GM19452 (cell line): ENCODE measurements at regions not wholly inside any gene's neighbourhood (a gene's known extent, or its start where the extent isn't known, plus 50 kb on each side); places are given as distances from the start of the nearest gene placed in this dataset.
"Not testable (repeated sequence)": the region's sequence is repeated elsewhere in the genome, so short reads cannot be mapped to it uniquely, and the experiment has no call there.

Source experiments
- ATAC-seq: cut with Tn5 transposase; IDR thresholded peaks from one replicate; pipeline ENCODE4 v1.9.1; 2021; ENCODE audit not compliant: unreplicated experiment

DNA sequence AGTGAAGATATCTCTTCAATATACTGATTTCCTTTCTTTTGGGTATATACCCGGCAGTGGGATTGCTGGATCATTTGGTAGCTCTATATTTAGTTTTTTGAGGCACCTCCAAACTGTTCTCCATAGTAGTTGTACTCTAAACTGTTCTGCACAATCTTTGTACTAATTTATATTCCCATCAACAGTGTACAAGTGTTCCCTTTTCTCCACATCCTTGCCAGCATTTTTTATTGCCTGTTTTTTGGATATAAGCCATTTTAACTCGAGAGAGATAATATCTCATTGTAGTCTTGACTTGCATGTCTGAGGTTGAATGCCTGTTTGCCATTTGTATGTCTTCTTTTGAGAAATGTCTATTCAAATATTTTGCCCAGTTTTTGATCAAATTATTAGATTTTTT lies 1859.4 kb upstream of the C9orf72 start:
- not testable (repeated sequence) for ATAC-seq

DNA sequence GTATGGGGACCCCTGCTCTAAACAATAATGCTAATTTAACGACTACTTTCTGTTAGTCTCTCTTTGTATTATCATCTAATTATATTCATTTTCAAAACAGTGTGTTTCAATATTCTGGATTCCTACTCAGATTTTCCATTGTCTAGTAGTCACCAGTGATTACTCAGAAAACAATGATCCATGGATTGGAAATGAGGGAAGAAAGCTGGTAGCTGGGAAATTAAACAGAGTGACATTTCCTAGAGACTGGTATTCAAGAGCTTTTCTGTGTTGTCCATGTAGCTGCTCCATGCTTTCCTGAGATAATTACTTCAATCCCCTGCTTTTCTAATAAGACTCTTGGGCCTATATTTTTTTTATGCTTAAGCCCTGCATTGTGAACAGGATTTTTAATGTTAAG lies 1862.1 kb upstream of the C9orf72 start:
- ATAC-seq: no peak

DNA sequence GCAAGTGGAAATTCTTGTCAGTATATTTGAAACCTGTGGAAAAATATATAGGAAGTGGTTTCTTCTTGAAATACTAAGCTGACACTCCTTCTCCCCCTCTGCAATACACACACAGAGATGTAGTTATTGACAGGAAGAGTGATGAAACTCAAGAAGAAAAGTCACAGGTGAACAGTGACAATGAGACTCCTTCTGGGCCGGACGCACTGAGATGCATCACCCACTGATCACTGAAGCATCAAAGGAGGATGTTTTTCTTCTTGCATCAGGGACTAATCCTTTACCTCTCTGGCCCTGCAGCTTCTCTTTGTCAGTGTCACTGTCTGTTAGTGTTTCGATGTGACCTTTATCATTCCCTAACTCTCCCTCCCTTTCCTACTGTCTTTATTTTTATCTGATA lies 1864.2 kb upstream of the C9orf72 start:
- no peak for ATAC-seq

DNA sequence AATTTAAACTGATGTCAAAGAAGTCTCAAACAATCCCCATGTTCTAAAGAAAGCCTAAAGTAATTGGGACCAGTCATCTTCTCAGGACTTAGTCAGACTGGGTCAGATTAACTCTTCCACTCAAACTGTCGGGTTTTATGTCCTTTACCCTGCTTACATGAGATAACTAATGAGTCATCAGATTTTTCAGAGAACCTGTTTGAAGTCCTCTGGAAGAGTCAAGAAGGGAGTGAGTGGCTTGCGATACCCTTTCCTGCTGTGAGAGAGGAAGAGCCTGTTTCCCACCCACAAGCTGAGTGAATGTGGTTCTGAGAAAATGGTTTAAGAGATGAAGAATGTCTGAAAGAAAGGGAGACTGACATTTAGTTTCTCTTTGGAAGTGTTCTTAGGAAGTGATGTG lies 1866.7 kb upstream of the C9orf72 start:
- ATAC-seq: no peak

DNA sequence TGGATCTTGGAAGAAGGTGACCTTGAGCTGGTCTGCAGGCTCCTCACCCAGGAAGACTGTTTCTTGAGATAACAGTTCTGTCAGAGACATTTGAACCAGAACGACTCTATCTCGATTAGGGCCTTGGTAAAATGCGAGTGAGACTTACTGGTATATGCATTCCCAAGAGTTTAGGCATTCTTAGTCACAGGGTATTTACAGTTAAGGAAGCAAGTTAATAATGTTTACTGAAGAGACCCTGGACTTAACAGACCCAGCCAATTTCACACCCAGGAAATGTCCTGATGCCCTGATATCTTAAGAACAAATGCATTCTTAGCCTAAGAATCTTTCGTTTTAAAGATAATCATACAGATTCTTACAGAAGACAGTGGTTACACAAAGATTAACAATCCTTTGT lies 1867.2 kb upstream of the C9orf72 start:
- no peak for ATAC-seq

DNA sequence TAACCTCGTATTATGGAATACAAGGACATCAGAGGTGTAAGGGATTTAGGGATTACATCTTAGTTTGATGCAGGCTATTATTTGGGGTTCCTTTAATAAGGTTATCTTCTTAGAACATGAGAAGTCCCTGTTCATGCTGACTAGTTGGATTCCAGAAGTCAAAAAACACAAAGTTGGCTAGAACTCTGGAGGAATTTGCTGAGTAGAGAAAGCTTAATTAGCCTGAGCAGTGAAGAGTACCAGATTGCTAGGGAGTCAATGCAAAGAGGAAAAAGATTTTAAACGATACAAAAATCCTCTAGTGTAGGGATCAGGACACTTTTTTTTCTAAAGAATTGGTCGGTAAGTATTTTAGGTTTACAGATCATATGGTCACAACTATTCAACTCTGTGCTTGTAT lies 1872.5 kb upstream of the C9orf72 start:
- ATAC-seq: no peak

DNA sequence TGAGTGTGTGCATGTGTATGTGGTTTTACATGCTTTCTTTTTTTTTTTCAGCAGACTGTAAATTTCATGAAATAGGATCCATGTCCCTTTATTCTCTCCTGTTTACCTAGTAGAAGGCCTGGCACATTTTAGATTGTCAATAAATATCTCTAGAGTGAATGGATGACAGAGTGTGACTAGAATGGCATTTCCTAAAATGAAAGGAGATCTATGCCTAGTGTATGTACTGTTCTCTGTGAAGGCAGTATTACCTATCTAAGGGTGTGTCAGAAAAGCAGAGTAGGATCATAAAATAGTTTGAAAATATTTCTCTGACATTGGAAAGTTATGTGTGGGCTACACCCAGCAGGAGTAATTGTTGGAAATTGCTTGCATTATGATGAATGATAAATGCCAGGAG lies 1876.0 kb upstream of the C9orf72 start:
- ATAC-seq: no peak

DNA sequence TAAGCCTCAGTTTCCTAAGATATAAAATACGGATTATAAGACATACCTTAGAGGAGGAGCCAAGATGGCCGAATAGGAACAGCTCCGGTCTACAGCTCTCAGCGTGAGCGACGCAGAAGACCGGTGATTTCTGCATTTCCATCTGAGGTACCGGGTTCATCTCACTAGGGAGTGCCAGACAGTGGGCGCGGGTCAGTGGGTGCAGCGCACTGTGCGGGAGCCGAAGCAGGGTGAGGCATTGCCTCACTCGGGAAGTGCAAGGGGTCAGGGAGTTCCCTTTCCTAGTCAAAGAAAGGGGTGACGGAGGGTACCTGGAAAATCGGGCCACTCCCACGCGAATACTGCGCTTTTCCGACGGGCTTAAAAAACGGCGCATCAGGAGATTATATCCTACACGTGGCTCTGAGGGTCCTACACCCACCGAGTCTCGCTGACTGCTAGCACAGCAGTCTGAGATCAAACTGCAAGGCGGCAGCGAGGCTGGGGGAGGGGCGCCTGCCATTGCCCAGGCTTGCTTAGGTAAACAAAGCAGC lies 1877.1 kb upstream of the C9orf72 start:
- not testable (repeated sequence) for ATAC-seq

DNA sequence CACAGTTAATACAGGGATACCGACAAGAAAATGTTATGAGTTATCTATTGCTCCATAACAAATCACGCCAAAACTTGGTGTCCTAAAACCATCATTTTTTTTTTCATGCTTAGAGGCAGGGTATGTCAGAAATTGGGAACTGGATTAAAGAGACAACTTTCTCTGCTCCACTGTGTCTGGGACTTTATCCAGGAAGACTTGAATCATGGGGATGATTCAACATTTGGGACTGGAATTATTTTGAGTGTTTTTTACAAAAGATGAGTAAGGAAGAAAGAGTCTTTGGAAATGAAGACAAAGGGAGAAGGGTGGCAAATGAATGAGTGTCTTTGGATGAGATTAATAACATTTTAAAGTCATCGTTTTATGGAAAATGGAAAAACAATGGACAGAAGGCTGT lies 1883.7 kb upstream of the C9orf72 start:
- no peak for ATAC-seq

DNA sequence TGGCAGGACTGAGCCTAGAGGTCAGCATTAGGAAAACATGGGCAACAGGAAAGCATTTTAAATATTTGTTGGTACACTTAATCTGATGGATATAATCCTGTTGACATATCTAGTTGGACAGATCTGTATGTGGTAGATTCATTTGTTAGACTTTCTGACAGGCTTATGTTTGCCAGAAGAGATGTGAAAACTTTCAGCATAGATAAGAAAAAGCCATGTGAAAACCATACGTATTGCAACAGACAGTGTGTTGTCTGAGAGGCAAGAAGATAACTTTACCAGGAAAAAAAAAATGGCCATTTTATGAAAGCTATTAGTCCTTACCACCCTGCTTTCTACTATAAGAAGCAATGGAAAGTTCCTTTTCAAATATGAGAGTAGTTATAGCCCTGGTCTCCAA lies 1902.2 kb upstream of the C9orf72 start:
- ATAC-seq: no peak

DNA sequence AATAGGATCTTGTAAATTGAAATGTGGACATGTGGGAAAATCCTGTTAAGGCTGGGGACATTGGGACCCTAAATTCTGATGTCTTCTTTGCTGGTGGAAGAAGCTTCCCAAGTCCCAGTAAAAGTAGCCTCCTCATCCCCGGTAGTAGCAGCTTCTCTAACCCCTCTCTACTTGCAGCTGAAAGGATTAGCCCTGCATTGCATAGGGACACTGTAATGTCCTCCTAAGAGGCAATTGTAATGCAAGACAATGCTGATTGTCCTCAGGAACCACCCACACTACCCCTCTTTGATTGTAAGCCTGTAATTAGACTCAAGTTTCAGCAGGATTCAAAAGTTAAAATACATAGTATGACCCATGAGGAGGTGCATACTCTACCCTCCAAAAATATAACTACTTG lies 1938.4 kb upstream of the C9orf72 start:
- no peak for ATAC-seq

DNA sequence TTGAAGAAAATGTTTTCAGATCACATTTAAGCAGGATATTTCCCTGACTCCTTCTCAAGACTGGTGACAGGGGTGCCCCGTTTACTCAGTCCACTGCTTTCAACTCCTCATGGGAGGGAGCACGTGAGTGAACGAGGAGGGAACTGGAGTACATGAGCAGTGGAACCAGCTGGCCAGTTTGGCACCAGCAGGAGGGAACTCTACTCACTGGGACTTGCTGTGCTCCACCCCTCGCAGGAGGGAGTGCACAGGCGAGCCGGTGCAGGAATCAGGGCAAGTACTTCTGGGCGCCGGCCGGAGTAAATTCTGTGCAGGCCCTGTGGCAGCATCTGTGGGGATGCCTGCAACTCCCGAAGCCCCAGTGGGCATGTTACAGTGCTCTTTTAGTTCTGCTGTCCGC lies 1941.1 kb upstream of the C9orf72 start:
- no peak for ATAC-seq

DNA sequence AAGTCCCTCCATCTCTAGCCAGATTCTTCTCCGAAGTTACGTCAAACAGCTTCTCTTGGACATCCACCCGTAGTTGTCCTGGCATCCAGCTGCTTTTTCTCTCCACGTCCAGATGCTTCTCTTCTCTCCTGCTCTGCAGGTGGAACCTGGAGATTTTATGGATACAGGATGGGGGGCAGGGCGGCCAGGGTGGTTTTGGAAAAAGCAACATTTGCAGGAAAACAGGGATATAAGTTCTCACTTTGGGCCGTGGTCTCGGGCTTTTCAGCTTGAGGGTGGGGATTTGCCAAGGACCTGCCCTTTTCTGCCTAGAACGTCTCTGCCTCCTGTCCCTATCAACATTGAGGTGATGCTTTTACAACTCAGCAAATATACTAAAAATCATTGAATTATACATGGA lies 1941.6 kb upstream of the C9orf72 start:
- ATAC-seq: no peak

DNA sequence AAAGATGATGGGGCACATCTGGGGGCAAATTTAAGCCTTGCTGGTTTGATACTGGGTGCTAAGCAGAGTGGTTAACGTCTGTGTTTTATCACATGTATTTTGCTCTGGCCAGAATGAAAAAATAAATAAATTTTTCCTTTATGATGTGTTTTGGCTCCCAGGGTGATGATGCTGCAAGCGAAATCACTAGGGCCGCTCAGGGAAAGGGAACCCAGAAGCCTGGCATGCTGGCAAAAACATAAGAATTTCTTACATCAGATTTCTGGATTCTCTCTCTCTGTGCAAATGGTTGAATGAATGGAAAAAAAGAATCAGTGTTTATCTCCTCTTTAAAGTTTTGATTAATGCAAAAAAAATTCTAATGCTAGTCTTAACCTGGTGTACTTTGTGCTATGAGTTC lies 1975.2 kb upstream of the C9orf72 start:
- ATAC-seq: no peak

DNA sequence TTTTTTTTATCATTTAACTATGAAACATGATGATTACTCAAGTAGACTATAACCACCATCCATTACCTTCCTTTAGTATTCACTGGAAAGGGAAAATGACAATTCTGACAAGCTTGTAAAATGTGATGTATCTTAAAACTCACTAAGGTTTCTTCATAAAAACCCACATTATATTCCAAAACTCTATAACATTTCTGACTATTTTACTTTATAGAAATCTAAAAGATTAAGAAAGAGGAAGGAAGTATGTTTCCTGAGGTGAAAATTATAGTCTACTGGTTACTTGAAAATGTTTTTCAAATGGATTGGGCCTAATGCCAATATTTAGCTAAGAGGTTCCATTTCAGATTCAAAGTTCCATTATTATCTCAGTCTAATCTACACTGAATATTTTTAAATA lies 1982.2 kb upstream of the C9orf72 start:
- ATAC-seq: no peak

DNA sequence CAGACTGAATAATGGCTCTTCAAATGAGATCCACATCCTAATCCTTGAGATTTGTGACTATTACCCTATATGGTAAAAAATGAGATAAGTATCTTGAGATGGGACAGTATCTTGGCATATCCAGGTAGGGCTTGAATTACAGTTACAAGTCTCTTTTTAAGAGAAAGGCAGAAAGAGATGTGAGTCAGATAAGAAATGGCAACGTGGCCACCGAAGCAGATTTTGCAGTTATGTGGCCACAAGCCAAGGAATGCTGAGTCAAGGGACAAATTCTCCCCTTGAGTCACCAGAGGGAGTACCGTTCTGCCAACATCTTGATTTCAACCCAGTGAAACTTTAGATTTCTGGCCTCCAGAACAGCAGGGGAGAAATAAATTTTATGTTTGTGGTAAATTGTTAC lies 1983.0 kb upstream of the C9orf72 start:
- ATAC-seq: no peak

DNA sequence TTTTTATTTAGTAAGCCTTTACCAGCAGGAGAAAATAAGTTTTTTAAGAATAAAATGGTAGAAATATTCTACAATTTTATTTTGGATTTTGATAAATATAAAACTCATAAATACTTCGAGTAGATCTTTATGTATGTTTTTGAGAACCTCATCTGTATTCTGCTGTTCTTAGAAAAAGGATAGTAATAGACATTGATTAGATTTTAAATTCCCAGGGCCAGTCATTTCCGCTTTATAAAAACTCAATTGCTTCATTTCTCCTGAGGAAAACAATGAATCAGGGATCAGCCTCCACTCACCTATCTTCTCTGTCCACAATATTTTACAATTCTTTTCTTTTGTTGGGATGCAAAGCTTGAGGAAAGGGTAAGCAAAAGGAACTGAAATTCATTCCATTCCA lies 1983.5 kb upstream of the C9orf72 start:
- no peak for ATAC-seq

DNA sequence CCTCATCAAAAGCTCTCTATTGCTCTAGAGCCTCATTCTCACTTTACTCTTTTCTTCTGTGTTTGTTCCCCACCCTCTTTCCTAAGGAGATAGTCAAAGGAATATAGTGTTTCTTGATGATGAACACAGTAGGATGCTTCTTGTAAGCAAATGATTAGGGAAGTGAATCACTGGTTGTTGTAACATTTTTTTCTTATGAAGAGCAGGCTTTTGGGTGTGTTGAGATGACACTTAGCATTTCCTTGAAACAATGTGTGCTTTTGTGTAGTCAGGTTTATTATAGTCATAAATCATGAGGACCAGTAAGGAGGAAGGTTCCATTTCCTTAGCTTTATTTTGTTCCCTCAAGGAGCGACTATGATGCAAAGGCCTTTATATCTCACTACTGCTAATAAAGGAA lies 1991.3 kb upstream of the C9orf72 start:
- no peak for ATAC-seq

DNA sequence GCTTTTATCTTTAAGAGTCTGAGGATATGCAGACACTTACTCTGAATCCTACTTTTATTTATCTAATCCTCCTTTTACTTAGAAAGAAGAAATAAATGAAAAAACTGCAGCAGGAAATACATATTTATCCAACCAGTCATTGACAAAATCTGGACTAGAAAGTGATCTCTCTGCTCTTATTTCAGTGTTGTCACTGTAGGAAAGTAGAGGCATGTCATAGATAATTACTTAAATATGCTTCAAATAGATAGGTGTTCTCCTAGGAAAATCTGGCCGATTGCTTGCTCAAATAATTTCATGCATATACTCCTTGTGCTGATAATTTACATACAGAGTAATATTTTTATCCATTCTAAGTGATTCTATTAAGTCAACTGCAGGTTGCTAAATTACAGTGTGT lies 2001.9 kb upstream of the C9orf72 start:
- no peak for ATAC-seq

DNA sequence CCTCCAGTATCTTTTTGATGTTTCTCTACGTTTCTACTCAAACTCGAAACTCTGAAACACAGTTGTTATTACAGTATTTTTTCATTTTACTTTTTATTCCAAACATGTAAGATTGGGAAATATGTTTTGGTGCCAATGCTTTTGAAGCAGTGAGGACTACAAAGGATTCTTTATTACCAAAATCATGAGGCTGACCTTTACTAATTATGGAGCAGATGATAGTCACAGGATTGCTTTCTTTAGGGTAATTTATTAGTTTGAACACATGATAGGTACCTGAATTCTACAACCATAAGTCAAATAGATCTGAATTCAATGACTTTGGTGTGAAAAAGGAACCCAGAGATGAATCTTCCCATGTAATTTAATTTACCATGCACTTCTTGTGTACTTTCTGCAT lies 2015.1 kb upstream of the C9orf72 start:
- ATAC-seq: no peak

DNA sequence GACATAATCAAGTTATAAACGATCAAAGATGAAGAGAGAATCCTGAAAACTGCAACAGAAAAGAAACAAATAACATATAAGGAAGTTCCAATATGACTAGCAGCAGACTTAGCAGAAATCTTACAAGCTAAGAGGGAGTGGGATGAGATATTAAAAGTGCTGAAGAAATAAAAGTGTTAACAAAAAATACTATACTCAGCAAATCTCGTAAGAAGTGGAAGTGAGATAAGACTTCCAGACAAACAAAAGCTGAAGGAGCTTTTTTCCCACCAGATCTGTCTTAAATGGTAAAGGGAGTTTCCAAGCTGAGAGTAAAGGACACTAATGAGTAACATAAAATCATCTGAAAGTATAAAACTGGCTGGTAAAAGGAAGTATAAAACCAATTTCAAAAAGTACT lies 2036.0 kb upstream of the C9orf72 start:
- ATAC-seq: no peak

DNA sequence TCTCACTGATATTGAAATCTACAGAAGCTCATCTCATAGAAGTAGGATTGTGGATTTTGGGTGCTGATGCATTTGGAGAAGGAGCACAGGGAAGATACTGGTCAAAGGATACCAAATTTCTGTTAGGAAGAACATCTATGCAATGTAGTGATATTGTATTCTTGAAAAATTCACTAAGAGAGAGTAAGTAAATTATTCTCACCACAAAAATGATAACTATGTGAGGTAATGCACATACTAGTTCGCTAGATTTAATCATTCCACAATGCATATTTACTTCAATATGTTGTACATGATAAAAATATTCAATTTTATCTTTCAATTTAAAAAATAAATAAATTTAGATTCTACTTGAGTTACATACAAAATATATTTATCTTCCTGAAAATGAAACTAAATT lies 2040.5 kb upstream of the C9orf72 start:
- no peak for ATAC-seq

DNA sequence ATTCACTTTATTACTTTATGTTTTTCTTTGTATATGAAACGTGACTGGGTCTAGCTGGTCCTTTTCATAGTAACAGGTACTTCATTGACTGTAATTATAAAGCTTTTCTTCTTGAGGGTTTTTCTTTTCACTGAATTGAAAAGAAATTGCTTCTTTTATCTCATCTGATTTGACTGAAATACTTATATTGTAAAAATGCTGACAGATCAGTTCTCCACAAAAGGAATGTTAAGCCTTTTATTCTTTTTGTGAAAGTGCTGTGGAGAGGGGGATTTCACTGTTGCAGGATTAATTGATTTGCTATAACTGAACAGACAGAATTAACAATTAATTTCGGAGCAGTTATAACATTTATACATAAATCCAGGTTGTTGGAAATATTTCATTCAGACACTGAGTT lies 2043.6 kb upstream of the C9orf72 start:
- no peak for ATAC-seq

DNA sequence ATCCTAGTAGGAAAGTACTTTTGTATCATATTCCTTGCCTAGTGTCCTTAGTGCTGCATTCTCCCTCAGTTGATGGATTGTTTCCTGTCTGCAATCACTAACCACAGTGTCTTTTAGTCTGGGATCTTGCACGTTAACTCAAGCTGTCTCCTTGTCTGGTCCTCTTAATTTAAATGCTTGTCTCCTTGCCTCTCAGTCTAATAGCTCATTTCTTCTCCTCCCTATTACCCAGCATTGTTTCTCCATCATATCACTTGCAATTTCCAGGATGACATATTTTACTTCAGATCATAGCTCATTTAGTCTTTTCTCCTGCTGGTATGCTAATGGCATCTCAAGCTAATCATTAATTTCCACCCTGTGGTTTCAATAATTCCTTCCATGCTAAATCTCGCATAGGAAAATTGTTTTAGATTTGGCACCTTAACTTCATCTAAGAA lies 2052.0 kb upstream of the C9orf72 start:
- no peak for ATAC-seq
